K562 (cell line): ENCODE measurements at regions not wholly inside any gene's neighbourhood (a gene's known extent, or its start where the extent isn't known, plus 50 kb on each side); places are given as distances from the start of the nearest gene placed in this dataset.

Experiments
- ATAC-seq: fragments of 200-7000 bp; cut with Tn5 transposase; 3 replicates; pipeline ENCODE4 v1.9.1; 2020; ENCODE audit warnings: moderate library complexity
- BruUV-seq: library from RNA; stranded (reverse); fragments of 400-500 nt; replicated peaks from 2 replicates; lab custom pipeline; 2021; lab: Mats Ljungman, UMichigan
- CTCF ChIA-PET: fragments of 300-600 bp; formaldehyde crosslinking; extraction: SDS; loops from one replicate; lab custom pipeline; 2021; ENCODE audit warnings: low intra/inter-chr PET ratio; lab: Yijun Ruan, JAX
- POLR2A ChIA-PET: fragments of 300-600, 350-650 bp; sonication (Branson Sonifier 250); formaldehyde crosslinking; extraction: SDS; loops from one replicate; lab custom pipeline; 2021; ENCODE audit warnings: antibody characterized with exemption, inconsistent platforms; lab: Yijun Ruan, JAX
- DNase-seq, 4 experiments: peaks; one replicate each; pipeline versions ENCODE4 v3.0.0 to v3.0.0-alpha.2; 2011 to 2018; ENCODE audit warnings: low spot score in 3 of 4, mixed read lengths in 3 of 4; ENCODE audit errors: extremely low read depth in 1 of 4
- FAIRE-seq: peaks from 2 replicates; lab custom pipeline; 2011; peaks lifted over from hg19 to GRCh38; lab: Jason Lieb, UNC
- H2AFZ ChIP-seq: 2 replicates; pipeline ENCODE4 v1.6.0; 2011; ENCODE audit warnings: low read depth, low read length, control low read depth, inconsistent platforms
- H3K27ac ChIP-seq: fragments of 200-600 bp; 3 replicates; pipeline ENCODE4 v1.8.0; 2011; ENCODE audit warnings: low read depth, mild to moderate bottlenecking, control low read depth, inconsistent platforms, low read length, moderate library complexity, mixed read lengths; ENCODE audit errors: extremely low read depth
- H3K27me3 ChIP-seq, 2 experiments: fragments of 300-600 bp in 1 of 2; 2 replicates in 1 of 2; 3 replicates in 1 of 2; pipeline versions ENCODE4 v1.6.0 to v1.8.0; 2011; ENCODE audit warnings: inconsistent platforms in 2 of 2, low read length in 2 of 2, mild to moderate bottlenecking in 1 of 2, mixed read lengths in 1 of 2, moderate library complexity in 1 of 2; ENCODE audit not compliant: control insufficient read depth in 2 of 2, insufficient read depth in 2 of 2
- H3K36me3 ChIP-seq: fragments of 300-600 bp; 3 replicates; pipeline ENCODE4 v1.8.0; 2011; ENCODE audit warnings: mild to moderate bottlenecking, low read length, inconsistent platforms; ENCODE audit not compliant: control insufficient read depth, insufficient read depth
- H3K4me1 ChIP-seq, 2 experiments: fragments of 200-600 bp in 1 of 2; replicated peaks in 1 of 2; 2 replicates in 1 of 2; 3 replicates in 1 of 2; pipeline versions ENCODE4 v1.5.1 to v1.8.0; 2011; ENCODE audit warnings: inconsistent platforms in 2 of 2, low read length in 2 of 2, mild to moderate bottlenecking in 1 of 2, mixed read lengths in 1 of 2, moderate library complexity in 1 of 2; ENCODE audit not compliant: control insufficient read depth in 2 of 2, insufficient read depth in 2 of 2
- H3K4me2 ChIP-seq: 2 replicates; pipeline ENCODE4 v1.6.1; 2011; ENCODE audit warnings: low read length, control low read depth, inconsistent platforms, mixed read lengths; ENCODE audit not compliant: insufficient read depth
- H3K4me3 ChIP-seq: fragments of 200-600 bp; sonication (generic), shearing (Covaris generic); 2 replicates; pipeline ENCODE4 v1.5.1; 2016; ENCODE audit warnings: control low read depth, inconsistent platforms
- H3K79me2 ChIP-seq: fragments of 200-600 bp; 3 replicates; pipeline ENCODE4 v1.8.0; 2011; ENCODE audit warnings: low read length, inconsistent platforms; ENCODE audit not compliant: control insufficient read depth, insufficient read depth
- H3K9ac ChIP-seq, 2 experiments: 2 replicates each; pipeline versions ENCODE4 v1.6.0 to v1.6.1; 2011; ENCODE audit warnings: low read depth in 2 of 2, low read length in 2 of 2, control low read depth in 1 of 2, inconsistent platforms in 1 of 2, mild to moderate bottlenecking in 1 of 2, mixed read lengths in 1 of 2; ENCODE audit not compliant: insufficient read depth in 1 of 2
- H3K9me1 ChIP-seq: one replicate; pipeline ENCODE4 v1.6.0; 2011; ENCODE audit warnings: inconsistent platforms, mild to moderate bottlenecking, low read length, moderate library complexity; ENCODE audit not compliant: control insufficient read depth, insufficient read depth
- H3K9me3 ChIP-seq: replicated peaks from 2 replicates; pipeline ENCODE4 v1.5.1; 2011; ENCODE audit warnings: low read depth, low read length, inconsistent platforms; ENCODE audit not compliant: control insufficient read depth, insufficient read depth
- H4K20me1 ChIP-seq: replicated peaks from 2 replicates; pipeline ENCODE4 v1.6.1; 2011; ENCODE audit warnings: low read length, inconsistent platforms, mixed read lengths; ENCODE audit not compliant: control insufficient read depth, insufficient read depth
- CBX2 ChIP-seq: fragments of 200-600 bp; sonication (generic); IDR thresholded peaks from one replicate; pipeline ENCODE4 v1.6.1; 2012; ENCODE audit warnings: mild to moderate bottlenecking, low read length, inconsistent platforms; ENCODE audit not compliant: insufficient read depth, poor library complexity, severe bottlenecking
- CBX3 ChIP-seq, 2 experiments: IDR thresholded peaks; 1 replicate in 1 of 2; 2 replicates in 1 of 2; pipeline ENCODE4 v1.6.1; 2012; ENCODE audit warnings: inconsistent platforms in 2 of 2, low read length in 2 of 2, borderline replicate concordance in 1 of 2, control low read depth in 1 of 2
- CHD1 ChIP-seq: fragments of 200-600 bp; sonication (generic); IDR thresholded peaks from one replicate; pipeline ENCODE4 v1.6.1; 2012; ENCODE audit warnings: mild to moderate bottlenecking, moderate library complexity, low read length, inconsistent platforms
- KDM4B ChIP-seq, 2 experiments: fragments of 450-650 bp in 1 of 2; sonication (generic) in 1 of 2; IDR thresholded peaks; 2 replicates each; pipeline ENCODE4 v1.6.1; 2016 to 2017; ENCODE audit warnings: borderline replicate concordance in 2 of 2, antibody characterized with exemption in 1 of 2, low read depth in 1 of 2, mild to moderate bottlenecking in 1 of 2
- MAZ ChIP-seq, 2 experiments: fragments of 450-650 bp in 1 of 2; sonication (generic) in 1 of 2; formaldehyde crosslinking; IDR thresholded peaks in 1 of 2; conservative IDR thresholded peaks in 1 of 2; 2 replicates each; pipeline versions ENCODE4 v1.4.0 to v1.5.0; 2020; ENCODE audit warnings: mild to moderate bottlenecking in 1 of 2, missing genetic modification reagents in 1 of 2
- NCOA1 ChIP-seq: fragments of 450-650 bp; IDR thresholded peaks from 2 replicates; pipeline ENCODE4 v1.6.1; 2016; ENCODE audit warnings: low read depth
- NFATC3 ChIP-seq: fragments of 450-650 bp; IDR thresholded peaks from 2 replicates; pipeline ENCODE4 v1.6.1; 2017; ENCODE audit warnings: mild to moderate bottlenecking
- NR2C1 ChIP-seq, 2 experiments: fragments of 450-650 bp; IDR thresholded peaks; 2 replicates each; pipeline ENCODE4 v1.6.1; 2017; ENCODE audit warnings: mild to moderate bottlenecking in 2 of 2, antibody characterized with exemption in 1 of 2, inconsistent platforms in 1 of 2, missing compliant biosample characterization in 1 of 2, missing genetic modification characterization in 1 of 2
- THRAP3 ChIP-seq: fragments of 450-650 bp; IDR thresholded peaks from 2 replicates; pipeline ENCODE4 v1.6.1; 2016; ENCODE audit warnings: mild to moderate bottlenecking, inconsistent platforms, borderline replicate concordance
- ZFP1 ChIP-seq: fragments of 450-650 bp; formaldehyde crosslinking; IDR thresholded peaks from 2 replicates; pipeline ENCODE4 v1.4.0; 2020; ENCODE audit warnings: mild to moderate bottlenecking, mixed read lengths
- ZNF140 ChIP-seq: fragments of 250-450 bp; sonication (Bioruptor Pico); IDR thresholded peaks from 2 replicates; pipeline ENCODE4 v1.8.0; 2021; ENCODE audit warnings: moderate library complexity, mild to moderate bottlenecking, inconsistent platforms
- ZNF3 ChIP-seq: fragments of 250-450 bp; sonication (Bioruptor Pico); IDR thresholded peaks from 2 replicates; pipeline ENCODE4 v1.5.0; 2021; ENCODE audit warnings: mild to moderate bottlenecking, moderate library complexity
- ZNF445 ChIP-seq: fragments of 250-450 bp; sonication (Bioruptor Pico); IDR thresholded peaks from 2 replicates; pipeline ENCODE4 v1.4.0; 2020; ENCODE audit warnings: low read depth, mild to moderate bottlenecking, moderate library complexity
- WGBS: fragments of 100-300 bp; shearing (Covaris generic); methylation state at CpG from one replicate; pipeline ENCODE4 v1.1.6; 2016; ENCODE audit warnings: low coverage, mixed read lengths; ENCODE audit not compliant: insufficient coverage; ENCODE audit errors: missing lambda C conversion rate; 5-methylcytosine and 5-hydroxymethylcytosine counted together
- in situ Hi-C: fragments of 300-500 bp; cut with MboI; formaldehyde crosslinking; loops from 4 replicates; pipeline ENCODE4 v1.15.0; 2018; ENCODE audit warnings: inconsistent platforms, mixed read lengths
- intact Hi-C: fragments of 100-400 bp; cut with micrococcal nuclease; formaldehyde crosslinking; loops from 2 replicates; pipeline ENCODE4 v1.14.2; 2022
- TF ChIP-seq, protein P1 (sequence below), 2 experiments: fragments of 450-650 bp; IDR thresholded peaks; 2 replicates each; pipeline ENCODE4 v1.6.1; 2016; ENCODE audit warnings: mild to moderate bottlenecking in 2 of 2, borderline replicate concordance in 1 of 2, low read depth in 1 of 2, moderate library complexity in 1 of 2

DNA sequence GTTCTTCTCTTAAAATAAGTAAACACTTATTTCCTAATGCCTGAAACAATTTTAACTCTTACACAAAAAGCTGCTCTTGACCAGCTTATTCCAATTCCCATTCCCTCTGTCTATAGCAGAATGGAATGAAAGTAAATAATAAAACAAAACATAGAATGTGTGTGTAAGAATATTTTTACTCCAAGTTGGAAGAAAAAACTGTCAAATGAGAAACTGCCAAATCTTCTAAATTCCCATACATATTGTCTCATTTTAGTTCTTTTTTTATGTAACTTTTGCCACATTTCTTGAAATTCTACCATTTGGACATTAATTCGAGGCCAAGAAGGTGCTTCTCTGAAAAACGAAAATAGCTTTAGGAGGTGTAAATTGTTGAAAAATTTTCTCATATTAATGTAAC is 477.1 kb downstream of the FAT4 start:
- no peaks in the 10 kb centered on the region for H3K9me3 ChIP-seq
- CTCF ChIA-PET = no interaction called here
- intact Hi-C loops (no loop called here), in situ Hi-C loops (no loop called here)
- WGBS = 0% methylated on average over 2 of the region's 2 CpGs
- no peaks in the 10 kb centered on the region for H3K4me1 ChIP-seq
- no peak overlapping the region for H2AFZ ChIP-seq
- FAIRE-seq (no peak), DNase-seq (no peak), ATAC-seq (no peak)
- no peak overlapping the region for H3K9ac ChIP-seq
- no peaks in the 10 kb centered on the region for H3K36me3 ChIP-seq
- H3K9me1 ChIP-seq = no peaks in the 10 kb centered on the region
- no peaks in the 10 kb centered on the region for H4K20me1 ChIP-seq
- H3K4me3 ChIP-seq = no peak overlapping the region
- no peak overlapping the region for H3K4me2 ChIP-seq
- POLR2A ChIA-PET = interaction anchor here (0.7 kb wide), 1 partner anchor 756 kb away, joined by 3 read pairs; no protein-coding TSS in a partner anchor
- no peaks in the 10 kb centered on the region for H3K79me2 ChIP-seq
- BruUV-seq = no TSS peak
- H3K27me3 ChIP-seq = no peaks in the 10 kb centered on the region
- H3K27ac ChIP-seq = no peak overlapping the region
- TF ChIP-seq NR2C1 (IDR thresholded peaks at IDR 0.05) = no peak
- no peak for TF ChIP-seq NR2C1 (tag; IDR thresholded peaks at IDR 0.05)
- TF ChIP-seq NFATC3 = no peak
- no peak for TF ChIP-seq ZFP1 (CRISPR knock-in tag)
- TF ChIP-seq CBX2 = no peak
- no peak for TF ChIP-seq ZNF3 (CRISPR knock-in tag)
- TF ChIP-seq CHD1 = no peak
- TF ChIP-seq KDM4B (IDR thresholded peaks at IDR 0.05; ENCODE audit: borderline replicate concordance in 2 of 2, low read depth in 1 of 2) = no peak
- no peak for TF ChIP-seq ZNF445 (CRISPR knock-in tag)
- TF ChIP-seq THRAP3 = no peak
- TF ChIP-seq, protein P1, sequence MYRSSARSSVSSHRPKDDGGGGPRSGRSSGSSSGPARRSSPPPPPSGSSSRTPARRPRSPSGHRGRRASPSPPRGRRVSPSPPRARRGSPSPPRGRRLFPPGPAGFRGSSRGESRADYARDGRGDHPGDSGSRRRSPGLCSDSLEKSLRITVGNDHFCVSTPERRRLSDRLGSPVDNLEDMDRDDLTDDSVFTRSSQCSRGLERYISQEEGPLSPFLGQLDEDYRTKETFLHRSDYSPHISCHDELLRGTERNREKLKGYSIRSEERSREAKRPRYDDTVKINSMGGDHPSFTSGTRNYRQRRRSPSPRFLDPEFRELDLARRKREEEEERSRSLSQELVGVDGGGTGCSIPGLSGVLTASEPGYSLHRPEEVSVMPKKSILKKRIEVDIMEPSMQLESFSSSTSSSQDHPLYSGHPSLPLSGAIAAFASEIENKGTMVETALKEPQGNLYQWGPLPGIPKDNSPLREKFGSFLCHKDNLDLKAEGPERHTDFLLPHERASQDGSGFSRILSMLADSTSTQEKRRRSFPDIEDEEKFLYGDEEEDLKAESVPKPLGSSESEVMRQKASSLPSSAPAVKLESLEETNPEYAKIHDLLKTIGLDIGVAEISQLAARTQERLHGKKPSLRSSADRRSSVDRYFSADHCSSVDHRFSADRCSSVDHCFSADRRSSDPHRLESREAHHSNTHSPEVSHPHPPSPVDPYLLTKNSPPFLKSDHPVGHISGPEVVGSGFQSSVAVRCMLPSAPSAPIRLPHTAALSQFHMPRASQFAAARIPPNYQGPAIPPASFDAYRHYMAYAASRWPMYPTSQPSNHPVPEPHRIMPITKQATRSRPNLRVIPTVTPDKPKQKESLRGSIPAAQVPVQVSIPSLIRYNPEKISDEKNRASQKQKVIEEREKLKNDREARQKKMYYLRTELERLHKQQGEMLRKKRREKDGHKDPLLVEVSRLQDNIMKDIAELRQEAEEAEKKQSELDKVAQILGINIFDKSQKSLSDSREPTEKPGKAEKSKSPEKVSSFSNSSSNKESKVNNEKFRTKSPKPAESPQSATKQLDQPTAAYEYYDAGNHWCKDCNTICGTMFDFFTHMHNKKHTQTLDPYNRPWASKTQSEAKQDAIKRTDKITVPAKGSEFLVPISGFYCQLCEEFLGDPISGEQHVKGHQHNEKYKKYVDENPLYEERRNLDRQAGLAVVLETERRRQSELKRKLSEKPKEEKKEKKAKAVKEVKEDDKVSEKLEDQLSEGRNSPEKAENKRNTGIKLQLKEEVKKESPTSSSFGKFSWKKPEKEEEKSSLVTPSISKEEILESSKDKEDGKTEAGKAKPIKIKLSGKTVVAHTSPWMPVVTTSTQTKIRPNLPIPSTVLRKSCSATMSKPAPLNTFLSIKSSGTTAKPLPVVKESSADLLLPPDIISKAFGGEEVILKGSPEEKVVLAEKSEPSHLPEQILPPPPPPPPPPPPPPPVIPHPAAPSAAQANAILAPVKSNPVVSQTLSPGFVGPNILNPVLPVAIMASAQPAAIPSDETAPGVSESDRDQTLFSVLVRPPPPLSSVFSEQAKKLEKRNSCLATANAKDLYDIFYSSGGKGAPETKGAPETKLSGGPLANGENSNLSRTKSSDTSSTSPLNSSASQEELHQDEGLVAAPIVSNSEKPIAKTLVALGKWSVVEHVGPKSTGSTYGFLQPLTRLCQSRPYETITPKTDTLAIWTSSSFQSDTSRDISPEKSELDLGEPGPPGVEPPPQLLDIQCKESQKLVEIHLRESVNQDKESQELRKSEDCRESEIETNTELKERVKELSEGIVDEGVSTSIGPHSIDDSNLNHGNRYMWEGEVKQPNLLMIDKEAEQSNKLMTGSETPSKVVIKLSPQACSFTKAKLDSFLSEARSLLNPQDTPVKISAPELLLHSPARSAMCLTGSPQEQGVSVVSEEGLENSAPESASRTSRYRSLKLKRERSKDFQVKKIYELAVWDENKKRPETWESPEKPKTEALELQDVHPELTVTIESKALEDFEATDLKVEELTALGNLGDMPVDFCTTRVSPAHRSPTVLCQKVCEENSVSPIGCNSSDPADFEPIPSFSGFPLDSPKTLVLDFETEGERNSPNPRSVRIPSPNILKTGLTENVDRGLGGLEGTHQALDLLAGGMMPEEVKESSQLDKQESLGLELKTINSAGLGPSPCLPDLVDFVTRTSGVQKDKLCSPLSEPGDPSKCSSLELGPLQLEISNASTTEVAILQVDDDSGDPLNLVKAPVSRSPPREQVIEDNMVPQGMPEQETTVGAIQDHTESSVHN (IDR thresholded peaks at IDR 0.05; ENCODE audit: borderline replicate concordance in 1 of 2, low read depth in 1 of 2) = no peak
- no peak for TF ChIP-seq MAZ (CRISPR knock-in tag; conservative IDR thresholded peaks at IDR 0.05 in 1 of 2, IDR thresholded peaks at IDR 0.05 in 1 of 2)
- TF ChIP-seq CBX3 (IDR thresholded peaks at IDR 0.05; ENCODE audit: borderline replicate concordance in 1 of 2, low read length in 2 of 2) = no peak
- no peak for TF ChIP-seq ZNF140
- no peak for TF ChIP-seq NCOA1
